ENCODE measurements at regions not wholly inside any gene's neighbourhood (a gene's known extent, or its start where the extent isn't known, plus 50 kb on each side); places are given as distances from the start of the nearest gene placed in this dataset.

- TF ChIP-seq ZBTB21 (tag by site-specific recombination; IDR thresholded peaks at IDR 0.05) (no peak), ZNF335 (tag by site-specific recombination; conservative IDR thresholded peaks at IDR 0.05) (no peak), ZNF24 (tag by site-specific recombination; IDR thresholded peaks at IDR 0.05) (no peak), MZF1 (tag by site-specific recombination; IDR thresholded peaks at IDR 0.05; ENCODE audit: borderline replicate concordance) (no peak)
These were observed 361.1 kb upstream of the NUDT12 start for GRCh38 chr5:103923616-103924168.

Data from HEK293 (cell line).